CD4-positive, alpha-beta T cell (primary cell): ENCODE measurements at regions not wholly inside any gene's neighbourhood (a gene's known extent, or its start where the extent isn't known, plus 50 kb on each side); places are given as distances from the start of the nearest gene placed in this dataset.

Experiments
- ATAC-seq: fragments of 200-7000 bp; cut with Tn5 transposase; one replicate; pipeline ENCODE4 v1.10.0; 2022; ENCODE audit warnings: mild to moderate bottlenecking; ENCODE audit not compliant: poor library complexity
- CTCF ChIA-PET: fragments of 350-600 bp; sonication (Branson Sonifier 250); formaldehyde crosslinking; loops from one replicate; lab custom pipeline; 2021; ENCODE audit warnings: antibody characterized with exemption, inconsistent platforms; lab: Charles Lee
- POLR2A ChIA-PET: fragments of 350-600 bp; sonication (Branson Sonifier 250); formaldehyde crosslinking; loops from one replicate; lab custom pipeline; 2021; ENCODE audit warnings: antibody characterized with exemption, inconsistent platforms; lab: Charles Lee
- DNase-seq, 14 experiments: peaks; one replicate each; pipeline ENCODE4 v3.0.0-alpha.2; 2013 to 2020; ENCODE audit warnings: mixed read lengths in 2 of 14
- H3K27ac ChIP-seq, 2 donors: one replicate each; pipeline versions ENCODE4 v1.5.1 to v1.7.0; 2013; ENCODE audit warnings: low read length in 2 of 2, low read depth in 1 of 2, mild to moderate bottlenecking in 1 of 2
- H3K27me3 ChIP-seq, 2 experiments: 1 replicate in 1 of 2; 2 replicates in 1 of 2; pipeline versions ENCODE4 v1.6.1 to v1.7.0; 2013; ENCODE audit warnings: low read length in 2 of 2, control low read depth in 1 of 2, mild to moderate bottlenecking in 1 of 2, moderate library complexity in 1 of 2; ENCODE audit not compliant: insufficient read depth in 2 of 2, control insufficient read depth in 1 of 2
- H3K36me3 ChIP-seq: one replicate; pipeline ENCODE4 v1.6.1; 2013; ENCODE audit warnings: low read length, control low read depth; ENCODE audit not compliant: insufficient read depth
- H3K4me1 ChIP-seq: one replicate; pipeline ENCODE4 v1.6.1; 2013; ENCODE audit warnings: low read length, control low read depth; ENCODE audit not compliant: insufficient read depth
- H3K4me3 ChIP-seq: one replicate; pipeline ENCODE4 v1.5.1; 2013; ENCODE audit warnings: mild to moderate bottlenecking, low read length, moderate library complexity
- H3K9me3 ChIP-seq, 2 experiments: 1 replicate in 1 of 2; 2 replicates in 1 of 2; pipeline versions ENCODE4 v1.6.1 to v1.7.0; 2013; ENCODE audit warnings: low read length in 2 of 2, mild to moderate bottlenecking in 2 of 2, control low read depth in 1 of 2, moderate library complexity in 1 of 2; ENCODE audit not compliant: control insufficient read depth in 1 of 2, insufficient read depth in 1 of 2
- H3K27ac Mint-ChIP-seq: one replicate; pipeline ENCODE4 v1.8.0; 2020; ENCODE audit warnings: mixed read lengths
- H3K27me3 Mint-ChIP-seq: one replicate; pipeline ENCODE4 v1.8.0; 2021; ENCODE audit warnings: mixed read lengths
- H3K36me3 Mint-ChIP-seq: one replicate; pipeline ENCODE4 v1.8.0; 2021; ENCODE audit warnings: low read depth, mixed read lengths
- H3K4me1 Mint-ChIP-seq: one replicate; pipeline ENCODE4 v1.8.0; 2021; ENCODE audit warnings: low read depth, mixed read lengths
- H3K4me3 Mint-ChIP-seq: one replicate; pipeline ENCODE4 v1.8.0; 2020; ENCODE audit warnings: mild to moderate bottlenecking, mixed read lengths
- H3K9me3 Mint-ChIP-seq: one replicate; pipeline ENCODE4 v1.8.0; 2020; ENCODE audit warnings: mixed read lengths
- CTCF ChIP-seq: fragments of 200-600 bp; IDR thresholded peaks from one replicate; pipeline ENCODE4 v1.8.0; 2022; ENCODE audit warnings: antibody characterized with exemption, mild to moderate bottlenecking
- intact Hi-C, 2 experiments: fragments of 100-400 bp; cut with DNase I in 1 of 2; cut with micrococcal nuclease in 1 of 2; formaldehyde crosslinking; loops; one replicate each; pipeline versions ENCODE4 v1.15.1 to v1.9.0; 2023 to 2025; cut with DNase I, micrococcal nuclease

- Mint-ChIP-seq H3K4me3 (no peak overlapping the region), H3K36me3 (no peaks in the 10 kb centered on the region), H3K27me3 (peaks cover 8% of the 10 kb centered on the region), H3K9me3 (no peaks in the 10 kb centered on the region), H3K27ac (no peak overlapping the region), H3K4me1 (no peaks in the 10 kb centered on the region)
- no peak for TF ChIP-seq CTCF
- DNase-seq (no peak), ATAC-seq (no peak)
- H3K27me3 ChIP-seq, result no peaks in the 10 kb centered on the region
- H3K27ac ChIP-seq, result no peak overlapping the region
- no peaks in the 10 kb centered on the region for H3K36me3 ChIP-seq
- intact Hi-C loops, result no loop called here
- H3K9me3 ChIP-seq, result no peaks in the 10 kb centered on the region
- no peaks in the 10 kb centered on the region for H3K4me1 ChIP-seq
- ChIA-PET CTCF (no interaction called here), POLR2A (no interaction called here)
- no peak overlapping the region for H3K4me3 ChIP-seq
Measured at GRCh38 chr6:4272996-4273395, 137.6 kb upstream of the ECI2 start.

DNA sequence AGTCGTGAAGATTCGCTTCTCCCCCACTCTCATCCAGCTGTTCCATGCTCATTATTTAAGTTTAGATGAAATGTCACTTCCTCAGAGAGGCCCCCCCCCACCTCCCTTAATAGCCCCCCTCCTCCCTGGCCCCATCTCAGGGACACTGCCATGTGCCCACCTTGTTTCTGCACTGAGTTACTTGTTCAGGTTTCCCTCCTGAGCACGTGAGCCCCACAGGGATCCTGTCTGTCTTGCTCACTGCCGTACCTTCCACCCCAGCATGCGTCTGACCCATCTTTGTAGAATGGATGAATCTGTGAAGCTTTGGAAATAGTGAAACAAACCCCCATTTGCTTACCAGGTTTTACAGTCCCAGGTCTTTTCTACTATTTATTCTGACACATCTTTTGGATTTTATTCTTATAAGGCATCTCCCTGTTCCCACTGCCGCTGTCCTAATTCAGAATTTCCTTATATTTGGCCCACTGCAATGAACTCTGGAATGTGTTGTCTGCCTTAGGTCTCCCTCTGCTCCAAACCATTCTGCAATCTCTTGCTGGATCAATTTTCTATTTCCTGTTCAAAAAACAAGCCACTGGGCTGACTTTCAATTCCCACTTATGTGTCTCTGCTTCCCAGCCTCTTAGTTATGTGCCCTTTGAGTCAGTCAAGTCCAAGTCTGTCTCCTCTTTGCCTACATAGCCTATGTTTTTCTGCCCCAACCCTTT is 136.5 kb upstream of the ECI2 start:
- intact Hi-C loops, result no loop called here

DNA sequence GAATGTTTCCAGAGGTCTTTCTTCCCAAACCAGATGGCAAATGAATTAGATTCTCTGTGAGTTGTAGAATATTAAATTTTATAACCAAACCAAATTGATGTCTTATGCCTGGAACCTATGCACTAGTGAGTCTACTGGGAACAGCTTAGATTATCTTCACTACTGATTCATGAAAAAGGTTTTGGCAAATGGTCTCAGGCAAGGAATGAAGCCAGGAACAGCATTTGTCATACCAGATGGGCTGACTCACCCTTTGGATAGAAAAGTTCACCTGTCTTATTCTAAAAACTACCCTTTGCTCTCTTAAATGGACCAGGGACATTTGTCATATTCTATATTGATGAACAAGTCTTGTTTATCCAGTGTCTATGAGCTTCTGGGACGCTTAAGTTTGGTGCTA is 135.4 kb upstream of the ECI2 start:
- H3K27ac ChIP-seq, result no peak overlapping the region
- TF ChIP-seq CTCF, result no peak
- H3K4me3 Mint-ChIP-seq, result no peak overlapping the region
- H3K36me3 ChIP-seq, result no peaks in the 10 kb centered on the region
- peaks cover 6% of the 10 kb centered on the region for H3K27me3 Mint-ChIP-seq
- no peaks in the 10 kb centered on the region for H3K27me3 ChIP-seq
- ChIA-PET POLR2A (no interaction called here), CTCF (no interaction called here)
- no peaks in the 10 kb centered on the region for H3K4me1 ChIP-seq
- intact Hi-C loops, result no loop called here
- H3K4me1 Mint-ChIP-seq, result no peaks in the 10 kb centered on the region
- no peak overlapping the region for H3K4me3 ChIP-seq
- H3K9me3 ChIP-seq, result no peaks in the 10 kb centered on the region
- DNase-seq (no peak), ATAC-seq (no peak)
- no peaks in the 10 kb centered on the region for H3K9me3 Mint-ChIP-seq
- no peak overlapping the region for H3K27ac Mint-ChIP-seq
- no peaks in the 10 kb centered on the region for H3K36me3 Mint-ChIP-seq

More for the DNA sequence above, 136.5 kb upstream of the ECI2 start:
- H3K27me3 Mint-ChIP-seq, result peaks cover 6% of the 10 kb centered on the region
- no peak for DNase-seq
- no peak overlapping the region for H3K4me3 Mint-ChIP-seq
- H3K4me3 ChIP-seq, result no peak overlapping the region
- H3K27ac ChIP-seq, result no peak overlapping the region
- no peaks in the 10 kb centered on the region for H3K4me1 ChIP-seq
- no peak overlapping the region for H3K27ac Mint-ChIP-seq
- no peak for ATAC-seq
- TF ChIP-seq CTCF, result no peak
- H3K9me3 Mint-ChIP-seq, result no peaks in the 10 kb centered on the region
- H3K36me3 Mint-ChIP-seq, result no peaks in the 10 kb centered on the region
- H3K36me3 ChIP-seq, result no peaks in the 10 kb centered on the region
- ChIA-PET CTCF (no interaction called here), POLR2A (no interaction called here)
- no peaks in the 10 kb centered on the region for H3K27me3 ChIP-seq
- no peaks in the 10 kb centered on the region for H3K9me3 ChIP-seq
- no peaks in the 10 kb centered on the region for H3K4me1 Mint-ChIP-seq
